Upper lobe of right lung (tissue), 1 donor: ENCODE measurements at regions not wholly inside any gene's neighbourhood (a gene's known extent, or its start where the extent isn't known, plus 50 kb on each side); places are given as distances from the start of the nearest gene placed in this dataset.
"Not testable (repeated sequence)": the region's sequence is repeated elsewhere in the genome, so short reads cannot be mapped to it uniquely, and the experiment has no call there.

Experiments
- ATAC-seq: fragments of 200-7000 bp; cut with Tn5 transposase; one replicate; pipeline ENCODE4 v1.9.1; 2020; ENCODE audit warnings: mild to moderate bottlenecking, moderate library complexity
- DNase-seq: peaks from one replicate; pipeline ENCODE4 v3.0.0-alpha.2; 2020
- H3K27ac ChIP-seq: fragments of 200-600 bp; one replicate; pipeline ENCODE4 v1.8.0; 2022
- H3K27me3 ChIP-seq: fragments of 200-600 bp; one replicate; pipeline ENCODE4 v1.8.0; 2022; ENCODE audit warnings: mild to moderate bottlenecking
- H3K36me3 ChIP-seq: fragments of 200-600 bp; one replicate; pipeline ENCODE4 v1.8.0; 2022
- H3K4me1 ChIP-seq: fragments of 200-600 bp; one replicate; pipeline ENCODE4 v1.8.0; 2022
- H3K4me3 ChIP-seq: fragments of 200-600 bp; one replicate; pipeline ENCODE4 v1.8.0; 2022; ENCODE audit warnings: mild to moderate bottlenecking
- H3K9me3 ChIP-seq: fragments of 200-600 bp; one replicate; pipeline ENCODE4 v1.8.0; 2022
- intact Hi-C: fragments of 100-400 bp; cut with DNase I; formaldehyde crosslinking; loops from one replicate; pipeline ENCODE4 v1.11.0; 2022
- TF ChIP-seq, protein P1 (sequence below): fragments of 200-600 bp; IDR thresholded peaks from one replicate; pipeline ENCODE4 v1.8.0; 2022; ENCODE audit warnings: antibody characterized with exemption
- donor health status: DM: no; HTN: yes; CAD: no; lungs with severe emphysema.

DNA sequence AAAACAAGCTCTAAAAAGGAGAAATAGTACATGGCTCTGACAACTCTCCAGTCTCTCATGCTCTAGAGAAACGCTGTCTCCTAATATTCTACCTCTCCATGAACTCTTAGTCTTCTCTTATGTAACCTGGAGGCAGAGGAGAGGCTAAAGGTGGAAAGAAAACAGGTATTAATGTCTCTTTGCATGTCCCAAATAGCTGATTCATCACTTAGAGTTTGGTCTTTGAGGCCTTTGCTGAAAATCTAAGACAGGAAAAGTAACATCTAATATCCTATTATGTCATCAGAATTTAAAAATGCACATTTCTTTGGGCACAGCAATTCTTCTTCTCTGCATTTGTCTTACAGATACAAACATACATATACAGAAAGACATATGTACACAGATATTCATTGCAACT lies 127.2 kb downstream of the DHRS2 start:
- DNase-seq (no peak), ATAC-seq (no peak)
- H3K27ac ChIP-seq = no peak overlapping the region
- intact Hi-C loops = no loop called here
- H3K4me3 ChIP-seq = no peak overlapping the region
- H3K36me3 ChIP-seq = no peaks in the 10 kb centered on the region
- no peaks in the 10 kb centered on the region for H3K9me3 ChIP-seq
- H3K4me1 ChIP-seq = no peaks in the 10 kb centered on the region
- no peaks in the 10 kb centered on the region for H3K27me3 ChIP-seq
- TF ChIP-seq, protein P1, sequence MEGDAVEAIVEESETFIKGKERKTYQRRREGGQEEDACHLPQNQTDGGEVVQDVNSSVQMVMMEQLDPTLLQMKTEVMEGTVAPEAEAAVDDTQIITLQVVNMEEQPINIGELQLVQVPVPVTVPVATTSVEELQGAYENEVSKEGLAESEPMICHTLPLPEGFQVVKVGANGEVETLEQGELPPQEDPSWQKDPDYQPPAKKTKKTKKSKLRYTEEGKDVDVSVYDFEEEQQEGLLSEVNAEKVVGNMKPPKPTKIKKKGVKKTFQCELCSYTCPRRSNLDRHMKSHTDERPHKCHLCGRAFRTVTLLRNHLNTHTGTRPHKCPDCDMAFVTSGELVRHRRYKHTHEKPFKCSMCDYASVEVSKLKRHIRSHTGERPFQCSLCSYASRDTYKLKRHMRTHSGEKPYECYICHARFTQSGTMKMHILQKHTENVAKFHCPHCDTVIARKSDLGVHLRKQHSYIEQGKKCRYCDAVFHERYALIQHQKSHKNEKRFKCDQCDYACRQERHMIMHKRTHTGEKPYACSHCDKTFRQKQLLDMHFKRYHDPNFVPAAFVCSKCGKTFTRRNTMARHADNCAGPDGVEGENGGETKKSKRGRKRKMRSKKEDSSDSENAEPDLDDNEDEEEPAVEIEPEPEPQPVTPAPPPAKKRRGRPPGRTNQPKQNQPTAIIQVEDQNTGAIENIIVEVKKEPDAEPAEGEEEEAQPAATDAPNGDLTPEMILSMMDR = no peak

DNA sequence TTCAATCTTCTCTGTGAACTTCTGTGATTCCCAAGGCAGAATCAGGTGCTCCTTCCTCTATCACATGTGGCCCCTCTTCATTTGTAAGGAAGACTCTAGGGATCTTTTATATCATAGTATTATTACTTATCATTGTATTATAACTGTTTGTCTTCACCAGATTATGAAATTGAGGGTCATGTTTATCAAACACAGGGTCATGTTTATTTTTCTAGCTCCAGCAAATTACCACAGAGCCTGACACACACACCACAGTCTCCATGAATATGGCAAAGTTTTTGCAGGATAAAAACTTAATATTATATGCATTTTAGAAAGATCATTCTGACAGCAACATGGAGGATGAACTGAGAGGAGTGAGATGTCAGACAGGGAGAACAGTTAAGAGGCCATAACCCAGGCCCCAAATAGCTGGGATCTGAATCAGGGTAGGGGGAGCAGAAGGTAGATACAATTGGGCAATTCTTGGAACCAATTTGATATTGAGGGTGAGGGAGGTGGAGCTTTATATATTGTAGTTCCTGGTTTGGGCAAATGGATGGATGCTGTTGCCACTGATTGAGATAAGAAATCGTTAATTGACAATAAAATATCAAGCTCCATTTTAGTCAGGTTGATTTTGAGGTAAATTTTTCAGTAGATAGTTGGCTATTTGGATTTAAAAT lies 130.7 kb downstream of the DHRS2 start:
- Histone ChIP-seq H3K9me3 (no peaks in the 10 kb centered on the region), H3K27me3 (no peaks in the 10 kb centered on the region), H3K4me3 (no peak overlapping the region), H3K4me1 (no peaks in the 10 kb centered on the region), H3K36me3 (no peaks in the 10 kb centered on the region), H3K27ac (no peak overlapping the region)
- intact Hi-C loops = no loop called here
- ATAC-seq (no peak), DNase-seq (no peak)
- TF ChIP-seq, protein P1 = no peak

DNA sequence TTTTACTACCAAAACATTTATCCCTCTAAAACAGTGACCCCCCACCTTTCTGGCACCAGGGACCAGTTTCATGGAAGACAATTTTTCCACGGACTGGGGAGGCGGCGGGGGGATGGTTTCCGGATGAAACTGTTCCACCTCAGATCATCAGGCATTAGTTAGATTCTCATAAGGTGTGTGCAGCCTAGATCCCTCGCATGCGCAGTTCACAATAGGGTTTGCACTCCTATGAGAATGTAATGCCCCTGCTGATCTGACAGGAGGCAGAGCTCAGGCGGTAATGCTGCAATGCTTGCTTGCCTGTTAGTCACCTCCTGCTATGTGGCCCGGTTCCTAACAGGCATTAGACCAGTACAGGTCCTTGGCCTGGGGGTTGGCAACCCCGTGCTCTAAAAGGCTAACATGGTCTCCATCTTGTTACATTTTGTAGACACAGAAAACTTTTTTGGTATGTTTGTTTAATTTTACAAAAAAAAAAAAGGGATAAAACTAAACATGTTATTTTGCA lies 133.1 kb downstream of the DHRS2 start:
- H3K27ac ChIP-seq, H3K4me3 ChIP-seq, H3K27me3 ChIP-seq, H3K9me3 ChIP-seq, DNase-seq, intact Hi-C loops, H3K36me3 ChIP-seq, H3K4me1 ChIP-seq, ATAC-seq: not testable (repeated sequence)

DNA sequence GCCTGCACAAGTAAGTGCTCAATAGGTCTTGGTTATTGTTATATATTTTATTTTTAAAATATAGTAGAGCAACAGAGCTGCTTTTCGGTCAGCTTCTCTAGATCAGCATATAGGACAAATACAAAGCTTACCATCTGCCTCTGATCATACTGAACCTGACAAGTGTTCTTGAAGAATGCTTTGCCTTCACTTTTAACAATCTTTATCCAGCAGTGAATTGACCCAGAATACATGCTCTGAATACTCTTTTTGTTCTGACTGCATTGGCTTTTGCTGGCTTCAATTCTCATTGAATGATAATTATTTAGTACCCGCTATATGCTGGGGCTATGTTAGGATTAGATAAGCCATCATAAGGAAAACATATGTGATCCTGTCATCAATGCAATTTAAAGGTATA lies 137.8 kb downstream of the DHRS2 start:
- intact Hi-C loops = no loop called here
- no peaks in the 10 kb centered on the region for H3K4me1 ChIP-seq
- TF ChIP-seq, protein P1 = no peak
- no peak overlapping the region for H3K4me3 ChIP-seq
- ATAC-seq (no peak), DNase-seq (no peak)
- no peaks in the 10 kb centered on the region for H3K9me3 ChIP-seq
- no peak overlapping the region for H3K27ac ChIP-seq
- no peaks in the 10 kb centered on the region for H3K27me3 ChIP-seq
- no peaks in the 10 kb centered on the region for H3K36me3 ChIP-seq

DNA sequence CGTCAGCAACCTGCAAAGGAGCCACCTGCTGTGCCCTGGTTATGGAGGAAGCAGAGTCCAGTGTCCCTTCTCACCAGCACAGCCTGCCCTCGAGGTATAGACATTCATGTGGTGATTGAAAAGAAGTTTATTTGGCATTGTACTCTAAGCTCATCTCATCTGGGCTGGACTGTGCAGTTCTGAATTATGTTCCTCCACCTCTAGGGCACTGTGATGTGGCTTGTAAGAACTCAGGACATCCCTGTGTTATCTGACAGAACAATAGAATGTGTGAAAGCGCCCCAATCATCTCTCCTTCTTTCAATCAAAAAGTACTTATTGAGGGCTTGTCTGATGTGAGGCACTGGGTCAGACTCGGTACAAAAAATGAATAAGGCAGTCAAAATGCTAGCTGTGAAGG lies 140.1 kb downstream of the DHRS2 start:
- DNase-seq (no peak), ATAC-seq (no peak)
- H3K36me3 ChIP-seq = no peaks in the 10 kb centered on the region
- H3K9me3 ChIP-seq = no peaks in the 10 kb centered on the region
- H3K27me3 ChIP-seq = peaks cover 10% of the 10 kb centered on the region
- no peaks in the 10 kb centered on the region for H3K4me1 ChIP-seq
- no peak overlapping the region for H3K4me3 ChIP-seq
- intact Hi-C loops = no loop called here
- no peak overlapping the region for H3K27ac ChIP-seq
- TF ChIP-seq, protein P1 = no peak

DNA sequence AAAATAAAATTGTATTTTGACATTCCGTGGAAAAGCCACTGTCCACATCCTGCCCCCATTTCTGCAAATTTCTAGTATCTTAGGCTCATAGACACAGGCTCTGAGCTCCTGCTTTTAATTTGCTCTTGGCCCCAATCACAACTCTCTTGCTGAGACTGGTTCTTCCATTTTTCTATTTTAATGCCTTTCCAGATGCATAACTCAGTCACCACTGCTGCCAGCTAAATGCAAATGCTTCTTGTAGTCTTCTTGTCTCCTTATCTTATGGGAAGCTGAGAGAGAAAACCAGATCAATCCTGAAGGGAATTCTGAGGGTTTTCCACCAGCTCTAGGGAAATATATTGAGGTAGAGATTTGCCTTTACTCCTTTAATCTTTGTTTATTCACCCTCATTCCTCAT lies 149.0 kb downstream of the DHRS2 start:
- no peak overlapping the region for H3K4me3 ChIP-seq
- H3K36me3 ChIP-seq = no peaks in the 10 kb centered on the region
- no peaks in the 10 kb centered on the region for H3K4me1 ChIP-seq
- no peaks in the 10 kb centered on the region for H3K9me3 ChIP-seq
- DNase-seq (no peak), ATAC-seq (no peak)
- H3K27ac ChIP-seq = no peak overlapping the region
- H3K27me3 ChIP-seq = peaks cover 4% of the 10 kb centered on the region
- TF ChIP-seq, protein P1 = no peak
- intact Hi-C loops = no loop called here
